Thymus (tissue), 11 donors: ENCODE measurements at regions not wholly inside any gene's neighbourhood (a gene's known extent, or its start where the extent isn't known, plus 50 kb on each side); places are given as distances from the start of the nearest gene placed in this dataset.

Experiments used
- DNase-seq, 9 donors: peaks; one replicate each; pipeline ENCODE4 v3.0.0-alpha.2; 2013; ENCODE audit warnings: low spot score in 9 of 9, low read depth in 6 of 9, missing footprints in 1 of 9
- H3K27ac ChIP-seq, 2 donors: one replicate each; pipeline ENCODE4 v1.5.1; 2013; ENCODE audit warnings: control low read depth in 1 of 2, low read depth in 1 of 2, low read length in 1 of 2, mild to moderate bottlenecking in 1 of 2, moderate library complexity in 1 of 2
- H3K27me3 ChIP-seq, 2 donors: one replicate each; pipeline ENCODE4 v1.5.1; 2013; ENCODE audit warnings: low read length in 1 of 2; ENCODE audit not compliant: control insufficient read depth in 2 of 2, insufficient read depth in 1 of 2
- H3K36me3 ChIP-seq, 2 donors: one replicate each; pipeline ENCODE4 v1.5.1; 2013; ENCODE audit warnings: low read length in 1 of 2, mild to moderate bottlenecking in 1 of 2, moderate library complexity in 1 of 2; ENCODE audit not compliant: control insufficient read depth in 2 of 2, insufficient read depth in 2 of 2
- H3K4me1 ChIP-seq, 2 donors: one replicate each; pipeline ENCODE4 v1.5.1; 2013; ENCODE audit warnings: low read length in 2 of 2; ENCODE audit not compliant: control insufficient read depth in 2 of 2, insufficient read depth in 2 of 2
- H3K4me3 ChIP-seq, 2 donors: one replicate each; pipeline ENCODE4 v1.5.1; 2013; ENCODE audit warnings: low read length in 2 of 2, control low read depth in 1 of 2, mild to moderate bottlenecking in 1 of 2
- H3K9me3 ChIP-seq, 2 donors: one replicate each; pipeline ENCODE4 v1.5.1; 2013; ENCODE audit warnings: low read length in 1 of 2, mild to moderate bottlenecking in 1 of 2; ENCODE audit not compliant: control insufficient read depth in 2 of 2, insufficient read depth in 1 of 2
- WGBS: extraction: QIAGEN DNeasy Blood & Tissue Kit; methylation state at CpG from one replicate; pipeline ENCODE4 v1.1.7; 2013; 5-methylcytosine and 5-hydroxymethylcytosine counted together
- donor health status: healthy.

GRCh38 chr10:110447886-110448285 is 49.8 kb upstream of the DUSP5 start:
- DNase-seq, result no peak
- no peaks in the 10 kb centered on the region for H3K4me1 ChIP-seq
- H3K36me3 ChIP-seq, result no peaks in the 10 kb centered on the region
- no peaks in the 10 kb centered on the region for H3K27me3 ChIP-seq
- no peak overlapping the region for H3K27ac ChIP-seq
- H3K4me3 ChIP-seq, result no peak overlapping the region
- H3K9me3 ChIP-seq, result no peaks in the 10 kb centered on the region
- WGBS, result 96% methylated on average over 1 of the region's 1 CpG
